H1 (cell line): ENCODE measurements at regions not wholly inside any gene's neighbourhood (a gene's known extent, or its start where the extent isn't known, plus 50 kb on each side); places are given as distances from the start of the nearest gene placed in this dataset.

Experiments used
- CTCF ChIA-PET: fragments of 300-600 bp; sonication (Branson Sonifier 250); formaldehyde crosslinking; loops from one replicate; lab custom pipeline; 2021; ENCODE audit not compliant: partially characterized antibody; lab: Charles Lee
- POLR2A ChIA-PET: fragments of 300-600 bp; sonication (Branson Sonifier 250); formaldehyde crosslinking; loops from one replicate; lab custom pipeline; 2021; ENCODE audit warnings: inconsistent platforms; ENCODE audit not compliant: partially characterized antibody; lab: Charles Lee
- DNase-seq, 2 experiments: peaks; one replicate each; pipeline versions ENCODE4 v3.0.0 to v3.0.0-alpha.2; 2010 to 2022; ENCODE audit warnings: low spot score in 2 of 2, low read depth in 1 of 2, mixed read lengths in 1 of 2
- FAIRE-seq: peaks from 2 replicates; lab custom pipeline; 2011; peaks lifted over from hg19 to GRCh38; lab: Jason Lieb, UNC
- H2AFZ ChIP-seq: 2 replicates; pipeline ENCODE4 v1.8.1; 2012; ENCODE audit warnings: low read length, inconsistent platforms
- H2AK5ac ChIP-seq: 2 replicates; pipeline ENCODE4 v1.6.1; 2013; ENCODE audit warnings: low read depth, low read length
- H2BK120ac ChIP-seq: replicated peaks from 2 replicates; pipeline ENCODE3; 2013; ENCODE audit warnings: low read depth, low read length, inconsistent platforms
- H2BK12ac ChIP-seq: 2 replicates; pipeline ENCODE4 v1.6.1; 2013; ENCODE audit warnings: low read depth, low read length
- H2BK15ac ChIP-seq: 2 replicates; pipeline ENCODE4 v1.6.1; 2013; ENCODE audit warnings: low read length
- H2BK20ac ChIP-seq: 2 replicates; pipeline ENCODE4 v1.6.1; 2013; ENCODE audit warnings: low read length
- H2BK5ac ChIP-seq: 2 replicates; pipeline ENCODE4 v1.6.1; 2013; ENCODE audit warnings: low read depth, low read length
- H3K14ac ChIP-seq: 2 replicates; pipeline ENCODE4 v1.6.1; 2013; ENCODE audit warnings: inconsistent platforms; ENCODE audit not compliant: insufficient read length
- H3K18ac ChIP-seq: 2 replicates; pipeline ENCODE4 v1.6.1; 2013; ENCODE audit warnings: low read length; ENCODE audit errors: extremely low read depth
- H3K23ac ChIP-seq: 2 replicates; pipeline ENCODE4 v1.6.1; 2013; ENCODE audit warnings: inconsistent platforms; ENCODE audit not compliant: insufficient read length
- H3K23me2 ChIP-seq: 2 replicates; pipeline ENCODE4 v1.6.1; 2013; ENCODE audit warnings: low read depth, low read length
- H3K27ac ChIP-seq: 2 replicates; pipeline ENCODE4 v1.6.1; 2011; ENCODE audit warnings: low read depth, low read length, inconsistent platforms
- H3K27me3 ChIP-seq, 4 experiments: replicated peaks in 1 of 4; 1 replicate in 1 of 4; 2 replicates in 3 of 4; pipeline versions ENCODE4 v1.6.1 to v1.8.1; 2011 to 2013; ENCODE audit warnings: low read length in 3 of 4, mild to moderate bottlenecking in 3 of 4, inconsistent platforms in 2 of 4, mixed read lengths in 2 of 4, moderate library complexity in 1 of 4; ENCODE audit not compliant: control insufficient read depth in 3 of 4, insufficient read depth in 3 of 4; ENCODE audit errors: extremely low read depth in 1 of 4
- H3K36me3 ChIP-seq, 4 experiments: 2 replicates each; pipeline versions ENCODE4 v1.6.1 to v1.8.1; 2011 to 2013; ENCODE audit warnings: mild to moderate bottlenecking in 4 of 4, low read length in 3 of 4, moderate library complexity in 2 of 4, control low read depth in 1 of 4, inconsistent platforms in 1 of 4; ENCODE audit not compliant: insufficient read depth in 4 of 4, control insufficient read depth in 2 of 4
- H3K4ac ChIP-seq: replicated peaks from 2 replicates; pipeline ENCODE3; 2013; ENCODE audit warnings: low read length, low read depth, mixed read lengths, inconsistent platforms; ENCODE audit not compliant: insufficient read length
- H3K4me1 ChIP-seq, 4 experiments: replicated peaks in 1 of 4; 1 replicate in 1 of 4; 2 replicates in 3 of 4; pipeline versions ENCODE4 v1.6.1 to v1.8.1; 2011 to 2013; ENCODE audit warnings: low read length in 3 of 4, inconsistent platforms in 2 of 4, mixed read lengths in 1 of 4; ENCODE audit not compliant: insufficient read depth in 4 of 4, control insufficient read depth in 3 of 4
- H3K4me2 ChIP-seq, 2 experiments: 2 replicates each; pipeline versions ENCODE4 v1.6.1 to v1.8.1; 2011 to 2013; ENCODE audit warnings: low read depth in 2 of 2, low read length in 2 of 2, control low read depth in 1 of 2, inconsistent platforms in 1 of 2, mild to moderate bottlenecking in 1 of 2; ENCODE audit not compliant: insufficient read depth in 1 of 2
- H3K4me3 ChIP-seq, 4 experiments: fragments of 200-600, 300-600 bp in 1 of 4; sonication (generic), shearing (Covaris generic), sonication (Bioruptor Twin) in 1 of 4; 2 replicates each; pipeline versions ENCODE4 v1.5.1 to v1.8.1; 2011 to 2016; ENCODE audit warnings: low read length in 4 of 4, low read depth in 3 of 4, control low read depth in 2 of 4, inconsistent platforms in 2 of 4, mild to moderate bottlenecking in 2 of 4, mixed read lengths in 1 of 4, moderate library complexity in 1 of 4; ENCODE audit not compliant: insufficient read depth in 2 of 4; ENCODE audit errors: extremely low read depth in 1 of 4
- H3K56ac ChIP-seq: replicated peaks from 2 replicates; pipeline ENCODE3; 2013; ENCODE audit warnings: low read depth, mild to moderate bottlenecking, mixed read lengths, low read length, inconsistent platforms; ENCODE audit not compliant: insufficient read length
- H3K79me1 ChIP-seq: 2 replicates; pipeline ENCODE4 v1.6.1; 2013; ENCODE audit warnings: low read depth, low read length, control low read depth
- H3K79me2 ChIP-seq, 2 experiments: 2 replicates each; pipeline versions ENCODE4 v1.6.1 to v1.8.1; 2012 to 2013; ENCODE audit warnings: low read length in 2 of 2, mild to moderate bottlenecking in 2 of 2, inconsistent platforms in 1 of 2; ENCODE audit not compliant: insufficient read depth in 2 of 2, control insufficient read depth in 1 of 2
- H3K9ac ChIP-seq, 4 experiments: replicated peaks in 1 of 4; 1 replicate in 1 of 4; 2 replicates in 3 of 4; pipeline versions ENCODE4 v1.6.1 to v1.8.1; 2011 to 2013; ENCODE audit warnings: low read depth in 3 of 4, low read length in 3 of 4, control low read depth in 2 of 4, mild to moderate bottlenecking in 2 of 4, moderate library complexity in 2 of 4, inconsistent platforms in 1 of 4; ENCODE audit errors: extremely low read depth in 1 of 4
- H3K9me3 ChIP-seq, 2 experiments: 2 replicates each; pipeline versions ENCODE4 v1.6.1 to v1.8.1; 2012 to 2013; ENCODE audit warnings: mild to moderate bottlenecking in 2 of 2, moderate library complexity in 2 of 2, control low read depth in 1 of 2, inconsistent platforms in 1 of 2, low read depth in 1 of 2, low read length in 1 of 2, mixed read lengths in 1 of 2; ENCODE audit not compliant: insufficient read depth in 2 of 2
- H4K20me1 ChIP-seq, 2 experiments: replicated peaks in 1 of 2; 2 replicates each; pipeline versions ENCODE3 to v1.8.1; 2011 to 2013; ENCODE audit warnings: inconsistent platforms in 2 of 2, low read length in 2 of 2, mild to moderate bottlenecking in 1 of 2; ENCODE audit not compliant: insufficient read depth in 2 of 2, control insufficient read depth in 1 of 2
- H4K5ac ChIP-seq: 2 replicates; pipeline ENCODE4 v1.6.1; 2013; ENCODE audit warnings: low read length, low read depth, mixed read lengths, inconsistent platforms; ENCODE audit not compliant: insufficient read length
- H4K8ac ChIP-seq: 2 replicates; pipeline ENCODE4 v1.8.0; 2013; ENCODE audit warnings: mild to moderate bottlenecking, moderate library complexity, low read length, inconsistent platforms; ENCODE audit not compliant: insufficient read depth; ENCODE audit errors: extremely low read depth
- H4K91ac ChIP-seq: replicated peaks from 2 replicates; pipeline ENCODE3; 2013; ENCODE audit warnings: low read length, mixed read lengths, inconsistent platforms; ENCODE audit not compliant: insufficient read length
- BACH1 ChIP-seq: IDR thresholded peaks from 2 replicates; pipeline ENCODE4 v1.6.1; 2012; ENCODE audit warnings: low read length, improper control_type of control experiment
- CBX5 ChIP-seq: fragments of 300-800, 300-1000 bp; sonication (generic); IDR thresholded peaks from 2 replicates; pipeline ENCODE4 v1.7.1; 2016; ENCODE audit warnings: antibody characterized with exemption, low read length, low read depth
- CHD1 ChIP-seq: IDR thresholded peaks from 2 replicates; pipeline ENCODE4 v1.6.1; 2012; ENCODE audit warnings: low read depth, low read length, improper control_type of control experiment
- CREB1 ChIP-seq: IDR thresholded peaks from 2 replicates; pipeline ENCODE4 v1.6.1; 2012; ENCODE audit warnings: inconsistent platforms
- EGR1 ChIP-seq: IDR thresholded peaks from 2 replicates; pipeline ENCODE4 v1.6.1; 2011; ENCODE audit warnings: low read depth, low read length, borderline replicate concordance
- EP300 ChIP-seq, 2 experiments: IDR thresholded peaks; 1 replicate in 1 of 2; 2 replicates in 1 of 2; pipeline ENCODE4 v1.6.1; 2011 to 2012; ENCODE audit warnings: low read depth in 2 of 2, low read length in 2 of 2, mild to moderate bottlenecking in 2 of 2, borderline replicate concordance in 1 of 2, inconsistent platforms in 1 of 2, moderate library complexity in 1 of 2
- EZH2 ChIP-seq: fragments of 200-600 bp; sonication (generic); IDR thresholded peaks from 2 replicates; pipeline ENCODE4 v1.7.1; 2012; ENCODE audit warnings: low read depth, mild to moderate bottlenecking, moderate library complexity, low read length, inconsistent platforms; ENCODE audit not compliant: severe bottlenecking
- KDM4A ChIP-seq: IDR thresholded peaks from one replicate; pipeline ENCODE4 v1.7.1; 2012; ENCODE audit warnings: low read depth, mild to moderate bottlenecking, moderate library complexity, low read length, inconsistent platforms; ENCODE audit not compliant: severe bottlenecking
- POLR2A ChIP-seq, 2 experiments: IDR thresholded peaks; 1 replicate in 1 of 2; 2 replicates in 1 of 2; pipeline ENCODE4 v1.6.1; 2011; ENCODE audit warnings: low read depth in 2 of 2, low read length in 2 of 2, mild to moderate bottlenecking in 2 of 2; ENCODE audit errors: control extremely low read depth in 1 of 2
- RNF2 ChIP-seq: fragments of 200-900, 300-1000 bp; sonication (generic); IDR thresholded peaks from 2 replicates; pipeline ENCODE4 v1.7.1; 2016; ENCODE audit warnings: borderline replicate concordance, low read depth, mild to moderate bottlenecking, antibody characterized with exemption, low read length; ENCODE audit not compliant: poor library complexity, severe bottlenecking; ENCODE audit errors: missing control alignments
- TEAD4 ChIP-seq: IDR thresholded peaks from 2 replicates; pipeline ENCODE4 v1.6.1; 2012; ENCODE audit warnings: low read depth, low read length, inconsistent platforms, mixed read lengths
- WGBS, 2 experiments: shearing (Covaris generic) in 1 of 2; methylation state at CpG; one replicate each; pipeline versions ENCODE4 v1.1.6 to v1.1.7; 2013 to 2015; ENCODE audit warnings: low lambda C conversion rate in 2 of 2, mixed read lengths in 2 of 2, inconsistent platforms in 1 of 2, low coverage in 1 of 2, missing lambda C conversion rate in 1 of 2; ENCODE audit not compliant: insufficient replicate concordance in 2 of 2, insufficient coverage in 1 of 2, insufficient read length in 1 of 2; ENCODE audit errors: extremely low coverage in 1 of 2, missing lambda C conversion rate in 1 of 2; 5-methylcytosine and 5-hydroxymethylcytosine counted together
- TF ChIP-seq, protein P1 (sequence below): IDR thresholded peaks from 2 replicates; pipeline ENCODE4 v1.6.1; 2012; ENCODE audit warnings: inconsistent platforms

- Histone ChIP-seq H3K4ac (no peak overlapping the region), H3K14ac (no peak overlapping the region), H2BK120ac (no peak overlapping the region), H4K91ac (no peak overlapping the region), H2BK15ac (no peak overlapping the region), H3K56ac (no peak overlapping the region), H4K8ac (no peak overlapping the region), H3K27me3 (no peaks in the 10 kb centered on the region), H3K79me1 (no peaks in the 10 kb centered on the region), H2BK12ac (no peak overlapping the region), H2AK5ac (no peak overlapping the region), H3K9ac (no peak overlapping the region), H3K27ac (no peak overlapping the region), H3K4me1 (no peaks in the 10 kb centered on the region), H3K79me2 (no peaks in the 10 kb centered on the region), H3K4me3 (no peak overlapping the region), H3K9me3 (no peaks in the 10 kb centered on the region), H2BK5ac (no peak overlapping the region), H2BK20ac (no peak overlapping the region), H3K23me2 (no peaks in the 10 kb centered on the region), H3K36me3 (no peaks in the 10 kb centered on the region), H4K20me1 (no peaks in the 10 kb centered on the region), H4K5ac (no peak overlapping the region), H3K23ac (no peak overlapping the region), H2AFZ (no peak overlapping the region), H3K18ac (no peak overlapping the region), H3K4me2 (no peak overlapping the region)
- ChIA-PET CTCF (no interaction called here), POLR2A (no interaction called here)
- FAIRE-seq (no peak), DNase-seq (no peak)
- WGBS, 2 experiments = 93% methylated on average over 3 of the region's 3 CpGs; no CpG with 5 or more reads in 1 of the 2 experiments
- no peak for TF ChIP-seq CHD1
- no peak for TF ChIP-seq TEAD4
- TF ChIP-seq CBX5 = no peak
- TF ChIP-seq BACH1 = no peak
- no peak for TF ChIP-seq EP300 (IDR thresholded peaks at IDR 0.05; ENCODE audit: borderline replicate concordance in 1 of 2, low read depth in 2 of 2, low read length in 2 of 2)
- no peak for TF ChIP-seq RNF2
- no peak for TF ChIP-seq EZH2
- no peak for TF ChIP-seq CREB1
- no peak for TF ChIP-seq EGR1
- TF ChIP-seq, protein P1, sequence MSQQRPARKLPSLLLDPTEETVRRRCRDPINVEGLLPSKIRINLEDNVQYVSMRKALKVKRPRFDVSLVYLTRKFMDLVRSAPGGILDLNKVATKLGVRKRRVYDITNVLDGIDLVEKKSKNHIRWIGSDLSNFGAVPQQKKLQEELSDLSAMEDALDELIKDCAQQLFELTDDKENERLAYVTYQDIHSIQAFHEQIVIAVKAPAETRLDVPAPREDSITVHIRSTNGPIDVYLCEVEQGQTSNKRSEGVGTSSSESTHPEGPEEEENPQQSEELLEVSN = no peak
- TF ChIP-seq KDM4A = no peak
- no peak for TF ChIP-seq POLR2A (IDR thresholded peaks at IDR 0.05; ENCODE audit: control extremely low read depth in 1 of 2, low read depth in 2 of 2, low read length in 2 of 2)
Observed at GRCh38 chr4:116639070-116639577, 446.3 kb downstream of the TRAM1L1 start.
